HFFc6 (cell line): ENCODE measurements at regions not wholly inside any gene's neighbourhood (a gene's known extent, or its start where the extent isn't known, plus 50 kb on each side); places are given as distances from the start of the nearest gene placed in this dataset.

Experiments used
- DNase-seq: peaks from one replicate; pipeline ENCODE4 v3.0.0-alpha.2; 2018
- H3K27ac Mint-ChIP-seq: 2 replicates; pipeline ENCODE4 v1.8.0; 2020; ENCODE audit warnings: mild to moderate bottlenecking, mixed read lengths
- H3K27me3 Mint-ChIP-seq: 2 replicates; pipeline ENCODE4 v1.8.0; 2021; ENCODE audit warnings: mild to moderate bottlenecking, moderate library complexity, mixed read lengths; ENCODE audit not compliant: insufficient read depth
- H3K36me3 Mint-ChIP-seq: 2 replicates; pipeline ENCODE4 v1.8.0; 2021; ENCODE audit warnings: low read depth, mixed read lengths
- H3K4me1 Mint-ChIP-seq: 2 replicates; pipeline ENCODE4 v1.8.0; 2020; ENCODE audit warnings: low read depth, mixed read lengths
- H3K4me3 Mint-ChIP-seq: 2 replicates; pipeline ENCODE4 v1.8.0; 2020; ENCODE audit warnings: mild to moderate bottlenecking, moderate library complexity, mixed read lengths
- H3K9me3 Mint-ChIP-seq: 2 replicates; pipeline ENCODE4 v1.8.0; 2020; ENCODE audit warnings: mild to moderate bottlenecking, mixed read lengths
- TF ChIP-seq, protein P1 (sequence below): fragments of 200-600 bp; sonication (generic); IDR thresholded peaks from 2 replicates; pipeline ENCODE4 v1.5.0; 2021; ENCODE audit warnings: antibody characterized with exemption, mild to moderate bottlenecking

DNA sequence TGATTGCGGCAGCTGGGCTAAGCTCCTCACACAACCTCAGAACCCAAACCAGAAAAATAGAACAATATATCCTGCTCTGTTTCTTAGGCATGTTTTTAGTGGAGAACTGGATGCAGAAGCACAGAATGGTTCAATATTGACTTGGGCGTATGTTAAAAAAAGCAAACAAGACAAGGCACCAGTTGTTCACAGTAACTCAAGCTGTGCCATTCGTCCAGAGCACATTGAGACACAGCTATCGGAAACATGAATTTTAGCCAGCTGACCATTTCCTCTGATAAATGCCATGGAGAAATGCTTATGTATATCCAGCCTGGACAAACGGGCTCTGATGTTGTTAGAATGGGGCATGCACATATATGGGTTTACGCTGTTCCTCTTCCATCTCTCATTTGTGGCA, 129.2 kb upstream of the PDZRN3 start:
- TF ChIP-seq, protein P1, sequence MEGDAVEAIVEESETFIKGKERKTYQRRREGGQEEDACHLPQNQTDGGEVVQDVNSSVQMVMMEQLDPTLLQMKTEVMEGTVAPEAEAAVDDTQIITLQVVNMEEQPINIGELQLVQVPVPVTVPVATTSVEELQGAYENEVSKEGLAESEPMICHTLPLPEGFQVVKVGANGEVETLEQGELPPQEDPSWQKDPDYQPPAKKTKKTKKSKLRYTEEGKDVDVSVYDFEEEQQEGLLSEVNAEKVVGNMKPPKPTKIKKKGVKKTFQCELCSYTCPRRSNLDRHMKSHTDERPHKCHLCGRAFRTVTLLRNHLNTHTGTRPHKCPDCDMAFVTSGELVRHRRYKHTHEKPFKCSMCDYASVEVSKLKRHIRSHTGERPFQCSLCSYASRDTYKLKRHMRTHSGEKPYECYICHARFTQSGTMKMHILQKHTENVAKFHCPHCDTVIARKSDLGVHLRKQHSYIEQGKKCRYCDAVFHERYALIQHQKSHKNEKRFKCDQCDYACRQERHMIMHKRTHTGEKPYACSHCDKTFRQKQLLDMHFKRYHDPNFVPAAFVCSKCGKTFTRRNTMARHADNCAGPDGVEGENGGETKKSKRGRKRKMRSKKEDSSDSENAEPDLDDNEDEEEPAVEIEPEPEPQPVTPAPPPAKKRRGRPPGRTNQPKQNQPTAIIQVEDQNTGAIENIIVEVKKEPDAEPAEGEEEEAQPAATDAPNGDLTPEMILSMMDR = no peak
- H3K36me3 Mint-ChIP-seq = no peaks in the 10 kb centered on the region
- H3K27me3 Mint-ChIP-seq = no peaks in the 10 kb centered on the region; the same call in 1 of the 2 replicates
- no peak for DNase-seq
- no peak overlapping the region for H3K27ac Mint-ChIP-seq
- peaks cover 3% of the 10 kb centered on the region for H3K4me1 Mint-ChIP-seq
- no peaks in the 10 kb centered on the region for H3K9me3 Mint-ChIP-seq
- H3K4me3 Mint-ChIP-seq = no peak overlapping the region

DNA sequence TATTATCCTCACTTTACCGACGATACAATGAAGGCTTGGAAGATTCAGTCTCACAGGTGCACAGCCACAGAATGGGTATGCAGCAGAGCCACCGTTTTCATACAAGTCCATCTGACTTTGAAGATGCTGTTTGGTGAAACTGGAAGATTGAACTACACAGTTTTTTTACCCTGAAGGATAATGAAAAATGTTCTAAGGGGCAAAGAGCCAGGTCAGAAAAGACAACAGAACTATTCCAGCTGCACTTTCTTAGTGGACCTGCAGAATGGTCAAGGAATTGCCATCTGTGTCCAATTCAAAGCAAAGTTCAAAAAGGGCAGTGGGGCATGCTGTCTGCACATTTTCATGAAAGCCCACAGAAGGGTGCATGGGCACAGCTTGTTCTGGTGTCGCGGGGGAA, 127.6 kb upstream of the PDZRN3 start:
- TF ChIP-seq, protein P1 = no peak
- Mint-ChIP-seq H3K27me3 (peaks cover 1% of the 10 kb centered on the region; the same call in 1 of the 2 replicates), H3K4me1 (no peaks in the 10 kb centered on the region), H3K27ac (no peak overlapping the region), H3K36me3 (no peaks in the 10 kb centered on the region), H3K9me3 (no peaks in the 10 kb centered on the region), H3K4me3 (no peak overlapping the region)
- no peak for DNase-seq

DNA sequence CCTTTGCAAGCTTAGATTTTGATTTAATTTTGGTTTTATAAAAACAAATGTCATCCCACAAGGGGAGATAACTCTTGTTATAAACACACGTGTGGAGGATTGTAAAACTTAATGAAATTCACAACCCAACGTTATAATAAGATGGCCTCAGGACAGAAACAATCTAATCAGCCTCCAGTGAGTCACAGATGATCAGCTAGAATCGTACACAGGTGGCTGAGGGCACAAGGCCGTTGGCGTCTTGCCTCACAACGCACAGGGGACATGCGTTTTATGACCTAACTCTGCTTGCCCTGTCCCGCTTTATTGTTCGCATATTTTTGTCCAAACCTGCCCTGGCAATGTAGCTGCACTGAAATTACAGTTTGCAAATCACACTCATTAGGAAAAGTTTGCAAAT, 121.9 kb upstream of the PDZRN3 start:
- Mint-ChIP-seq H3K27ac (no peak overlapping the region), H3K36me3 (no peaks in the 10 kb centered on the region), H3K27me3 (peaks cover 1% of the 10 kb centered on the region), H3K4me1 (no peaks in the 10 kb centered on the region), H3K4me3 (no peak overlapping the region), H3K9me3 (no peaks in the 10 kb centered on the region)
- TF ChIP-seq, protein P1 = no peak
- no peak for DNase-seq

DNA sequence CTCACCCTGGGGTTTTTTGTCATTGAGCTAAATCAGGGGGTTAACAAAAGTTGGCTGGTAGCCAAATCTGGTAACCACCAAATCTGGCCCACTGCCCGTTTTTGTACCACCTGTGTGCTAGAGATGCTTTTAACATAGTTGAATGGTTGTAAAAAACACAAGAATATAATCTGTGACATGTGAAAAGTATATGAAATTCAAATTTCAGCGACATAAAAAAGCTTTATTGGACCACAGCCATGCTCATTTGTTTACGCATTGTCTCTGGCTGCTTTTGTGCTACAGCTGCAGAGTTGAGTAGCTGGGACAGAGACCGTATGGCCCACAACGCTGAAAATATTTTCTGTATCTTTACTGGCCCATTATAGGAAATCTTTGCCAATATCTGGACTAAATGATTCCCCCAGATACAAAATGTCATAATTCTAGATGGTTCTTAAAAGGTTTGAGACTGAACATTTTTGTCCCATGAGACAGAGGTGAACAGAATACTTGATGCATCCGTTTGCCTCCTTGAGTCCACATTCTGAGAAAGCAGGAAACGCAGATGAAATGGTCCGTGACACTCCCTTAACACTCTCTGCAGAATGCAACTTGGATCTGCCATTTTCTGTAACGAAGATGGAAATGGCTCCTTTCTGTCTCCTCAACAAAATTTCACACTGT, 120.9 kb upstream of the PDZRN3 start:
- H3K27me3 Mint-ChIP-seq = peaks cover 1% of the 10 kb centered on the region
- no peak overlapping the region for H3K27ac Mint-ChIP-seq
- H3K4me3 Mint-ChIP-seq = no peak overlapping the region
- no peaks in the 10 kb centered on the region for H3K9me3 Mint-ChIP-seq
- peaks cover under 1% of the 10 kb centered on the region; the same call in 1 of the 2 replicates for H3K4me1 Mint-ChIP-seq
- H3K36me3 Mint-ChIP-seq = no peaks in the 10 kb centered on the region
- TF ChIP-seq, protein P1 = no peak
- no peak for DNase-seq

DNA sequence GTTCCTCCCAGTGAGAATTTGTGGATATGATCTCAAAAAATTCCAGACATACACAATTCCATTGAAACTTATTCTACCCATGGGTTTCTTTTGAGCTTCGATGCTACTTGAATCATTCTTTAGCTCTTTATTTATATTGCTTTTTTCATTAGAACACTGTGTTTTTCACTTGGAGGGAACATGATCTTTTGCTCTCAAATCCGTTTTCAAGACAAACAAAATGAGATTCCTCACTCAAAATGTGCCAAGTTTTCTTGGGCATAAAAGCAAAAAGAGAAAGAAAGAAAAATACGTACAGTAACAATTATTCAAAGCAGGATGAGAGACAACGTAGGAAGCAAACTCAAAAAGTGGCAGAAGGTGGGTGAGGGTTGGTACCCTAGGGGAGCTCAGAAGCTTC, 118.8 kb upstream of the PDZRN3 start:
- no peak for DNase-seq
- H3K4me3 Mint-ChIP-seq = no peak overlapping the region
- peaks cover 12% of the 10 kb centered on the region for H3K4me1 Mint-ChIP-seq
- TF ChIP-seq, protein P1 = no peak
- no peaks in the 10 kb centered on the region; the same call in 1 of the 2 replicates for H3K27me3 Mint-ChIP-seq
- no peak overlapping the region for H3K27ac Mint-ChIP-seq
- H3K36me3 Mint-ChIP-seq = no peaks in the 10 kb centered on the region
- H3K9me3 Mint-ChIP-seq = no peaks in the 10 kb centered on the region
